Pancreas (tissue), 10 donors: ENCODE measurements at regions not wholly inside any gene's neighbourhood (a gene's known extent, or its start where the extent isn't known, plus 50 kb on each side); places are given as distances from the start of the nearest gene placed in this dataset.

ENCODE experiments used
- ATAC-seq, 4 donors: fragments of 200-7000 bp; cut with Tn5 transposase; one replicate each; pipeline versions ENCODE4 v1.8.0 to v1.9.1; 2020; ENCODE audit warnings: mild to moderate bottlenecking in 4 of 4, moderate library complexity in 4 of 4
- DNase-seq, 6 donors: peaks; one replicate each; pipeline ENCODE4 v3.0.0-alpha.2; 2020
- FAIRE-seq: peaks from 2 replicates; lab custom pipeline; 2012; peaks lifted over from hg19 to GRCh38; lab: Jason Lieb, UNC
- H3K27ac ChIP-seq, 4 donors: fragments of 200-600 bp; sonication (generic); 1 replicate in 3 of 4; 2 replicates in 1 of 4; pipeline versions ENCODE4 v1.5.0 to v1.8.0; 2020
- H3K27me3 ChIP-seq, 4 donors: fragments of 200-600 bp; one replicate each; pipeline ENCODE4 v1.8.0; 2021
- H3K36me3 ChIP-seq, 3 donors: fragments of 200-600 bp; sonication (generic) in 1 of 3; one replicate each; pipeline versions ENCODE4 v1.5.0 to v1.8.0; 2020 to 2021
- H3K4me1 ChIP-seq, 3 donors: fragments of 200-600 bp; one replicate each; pipeline ENCODE4 v1.8.0; 2021
- H3K4me3 ChIP-seq, 4 donors: fragments of 200-600 bp; sonication (generic) in 2 of 4; one replicate each; pipeline versions ENCODE4 v1.5.0 to v1.8.0; 2020 to 2021
- H3K9me3 ChIP-seq, 4 donors: fragments of 200-600 bp; one replicate each; pipeline ENCODE4 v1.8.0; 2021
- CTCF ChIP-seq, 4 donors: fragments of 200-600 bp; sonication (generic) in 3 of 4; IDR thresholded peaks; one replicate each; pipeline versions ENCODE4 v1.5.0 to v1.8.0; 2021; ENCODE audit warnings: antibody characterized with exemption in 4 of 4
- WGBS, 2 donors: extraction: QIAGEN DNeasy Blood & Tissue Kit; methylation state at CpG; one replicate each; pipeline ENCODE4 v1.1.7; 2013; 5-methylcytosine and 5-hydroxymethylcytosine counted together
- intact Hi-C, 3 donors: fragments of 100-400 bp; cut with DNase I; formaldehyde crosslinking; loops; one replicate each; pipeline versions ENCODE4 v1.11.1 to v1.14.2; 2022
- donor health status: healthy with polysubstance abuse.
- donor health status: DM: no; HTN: no; CAD: no; lungs with moderate emphysema.
- donor health status: DM: no; HTN: no; CAD: no.
- donor health status: control.
- donor health status: control.
- donor health status: Bipolar disorder and iron deficiency.
- donor health status: DM: yes; HTN: yes; CAD: no.
- donor health status: DM: no; HTN: no; CAD: no.
- donor health status: DM: no; HTN: no; CAD: no.
- donor health status: DM: yes; HTN: yes; CAD: no.

- H3K36me3 ChIP-seq, result no peaks in the 10 kb centered on the region
- 73 to 77% methylated on average over 8 of the region's 8 CpGs for WGBS, 2 donors
- ATAC-seq (no peak), DNase-seq (no peak), FAIRE-seq (no peak)
- no peak overlapping the region for H3K4me3 ChIP-seq
- TF ChIP-seq CTCF (IDR thresholded peaks at IDR 0.05), result no peak
- H3K4me1 ChIP-seq, result no peaks in the 10 kb centered on the region
- intact Hi-C loops, result no loop called here
- H3K27me3 ChIP-seq, result no peaks in the 10 kb centered on the region
- no peaks in the 10 kb centered on the region for H3K9me3 ChIP-seq
- no peak overlapping the region for H3K27ac ChIP-seq
Observed at GRCh38 chr4:138696771-138697170, 318.8 kb upstream of the NOCT start.

- no peak for FAIRE-seq
- WGBS, 2 donors, result 66 to 71% methylated on average over 2 of the region's 2 CpGs
- Histone ChIP-seq H3K9me3 (no peaks in the 10 kb centered on the region), H3K4me3 (no peak overlapping the region), H3K4me1 (no peaks in the 10 kb centered on the region), H3K27ac (no peak overlapping the region), H3K36me3 (no peaks in the 10 kb centered on the region), H3K27me3 (no peaks in the 10 kb centered on the region)
- ATAC-seq, result no peak
- TF ChIP-seq CTCF (IDR thresholded peaks at IDR 0.05), result no peak
- no peak for DNase-seq
- intact Hi-C loops, result no loop called here
Observed at GRCh38 chr4:138696058-138696457, 319.5 kb upstream of the NOCT start.

- no peak for DNase-seq
- no peak for FAIRE-seq
- WGBS, 2 donors, result 28 to 31% methylated on average over 3 of the region's 3 CpGs
- no peak for TF ChIP-seq CTCF (IDR thresholded peaks at IDR 0.05)
- Histone ChIP-seq H3K9me3 (no peaks in the 10 kb centered on the region), H3K4me1 (no peaks in the 10 kb centered on the region), H3K36me3 (no peaks in the 10 kb centered on the region), H3K27me3 (no peaks in the 10 kb centered on the region), H3K4me3 (no peak overlapping the region), H3K27ac (no peak overlapping the region)
- intact Hi-C loops, result no loop called here
- ATAC-seq, result no peak
Observed at GRCh38 chr4:138693526-138693925, 322.1 kb upstream of the NOCT start.

GRCh38 chr4:138692411-138692810 is 323.2 kb upstream of the NOCT start:
- FAIRE-seq, result no peak
- no peak for TF ChIP-seq CTCF (IDR thresholded peaks at IDR 0.05)
- H3K4me1 ChIP-seq, result no peaks in the 10 kb centered on the region
- H3K9me3 ChIP-seq, result no peaks in the 10 kb centered on the region
- H3K36me3 ChIP-seq, result no peaks in the 10 kb centered on the region
- intact Hi-C loops, result no loop called here
- no peaks in the 10 kb centered on the region for H3K27me3 ChIP-seq
- H3K27ac ChIP-seq, result no peak overlapping the region
- no peak overlapping the region for H3K4me3 ChIP-seq
- DNase-seq, result no peak
- ATAC-seq, result no peak

GRCh38 chr4:138689593-138689992 is 326.0 kb upstream of the NOCT start:
- Histone ChIP-seq H3K27ac (no peak overlapping the region), H3K36me3 (no peaks in the 10 kb centered on the region), H3K4me3 (no peak overlapping the region), H3K27me3 (no peaks in the 10 kb centered on the region), H3K4me1 (no peaks in the 10 kb centered on the region), H3K9me3 (no peaks in the 10 kb centered on the region)
- DNase-seq, result no peak
- ATAC-seq, result no peak
- FAIRE-seq, result no peak
- no peak for TF ChIP-seq CTCF (IDR thresholded peaks at IDR 0.05)
- intact Hi-C loops, result loop anchor here in 1 of 3 donors (10.0 kb wide), 1 partner anchor 185 kb away; no protein-coding TSS in a partner anchor
- 77 to 79% methylated on average over 6 of the region's 6 CpGs for WGBS, 2 donors
